Breast epithelium (tissue), 4 donors: ENCODE measurements at regions not wholly inside any gene's neighbourhood (a gene's known extent, or its start where the extent isn't known, plus 50 kb on each side); places are given as distances from the start of the nearest gene placed in this dataset.

Experiments
- DNase-seq, 2 donors: peaks; one replicate each; pipeline ENCODE4 v3.0.0-alpha.2; 2019; ENCODE audit warnings: low spot score in 2 of 2
- H3K27ac ChIP-seq, 2 donors: fragments of 200-600 bp; sonication (generic) in 1 of 2; one replicate each; pipeline ENCODE4 v1.5.1; 2016 to 2019; ENCODE audit warnings: mild to moderate bottlenecking in 1 of 2
- H3K27me3 ChIP-seq, 2 donors: fragments of 200-600 bp; sonication (generic) in 1 of 2; one replicate each; pipeline versions ENCODE4 v1.5.1 to v1.6.0; 2017 to 2019; ENCODE audit warnings: control low read depth in 1 of 2, mild to moderate bottlenecking in 1 of 2
- H3K36me3 ChIP-seq: fragments of 200-600 bp; one replicate; pipeline ENCODE4 v1.5.1; 2019
- H3K4me1 ChIP-seq, 2 donors: fragments of 200-600 bp; sonication (generic); one replicate each; pipeline ENCODE4 v1.5.1; 2016 to 2019; ENCODE audit warnings: control low read depth in 1 of 2
- H3K4me3 ChIP-seq, 3 donors: fragments of 200-600 bp; sonication (generic); 1 replicate in 2 of 3; 2 replicates in 1 of 3; pipeline ENCODE4 v1.5.1; 2016 to 2019; ENCODE audit warnings: mild to moderate bottlenecking in 3 of 3, moderate library complexity in 2 of 3
- H3K9me3 ChIP-seq, 2 donors: fragments of 200-600 bp; sonication (generic) in 1 of 2; one replicate each; pipeline ENCODE4 v1.5.1; 2016 to 2019; ENCODE audit warnings: control low read depth in 1 of 2
- POLR2A ChIP-seq: fragments of 450-650 bp; IDR thresholded peaks from one replicate; pipeline ENCODE4 v1.6.1; 2016; ENCODE audit warnings: antibody characterized with exemption, mild to moderate bottlenecking, moderate library complexity
- POLR2AphosphoS5 ChIP-seq, 3 donors: sonication (generic); formaldehyde crosslinking; IDR thresholded peaks; one replicate each; pipeline ENCODE4 v1.6.1; 2017; ENCODE audit warnings: antibody characterized with exemption in 3 of 3
- intact Hi-C: fragments of 100-400 bp; cut with DNase I; formaldehyde crosslinking; loops from one replicate; pipeline ENCODE4 v1.15.1; 2023; ENCODE audit warnings: low total_unique reads
- TF ChIP-seq, protein P1 (sequence below), 3 donors: fragments of 450-650 bp; IDR thresholded peaks; one replicate each; pipeline ENCODE4 v1.5.1; 2016 to 2017; ENCODE audit warnings: antibody characterized with exemption in 3 of 3, mild to moderate bottlenecking in 3 of 3, moderate library complexity in 3 of 3

DNA sequence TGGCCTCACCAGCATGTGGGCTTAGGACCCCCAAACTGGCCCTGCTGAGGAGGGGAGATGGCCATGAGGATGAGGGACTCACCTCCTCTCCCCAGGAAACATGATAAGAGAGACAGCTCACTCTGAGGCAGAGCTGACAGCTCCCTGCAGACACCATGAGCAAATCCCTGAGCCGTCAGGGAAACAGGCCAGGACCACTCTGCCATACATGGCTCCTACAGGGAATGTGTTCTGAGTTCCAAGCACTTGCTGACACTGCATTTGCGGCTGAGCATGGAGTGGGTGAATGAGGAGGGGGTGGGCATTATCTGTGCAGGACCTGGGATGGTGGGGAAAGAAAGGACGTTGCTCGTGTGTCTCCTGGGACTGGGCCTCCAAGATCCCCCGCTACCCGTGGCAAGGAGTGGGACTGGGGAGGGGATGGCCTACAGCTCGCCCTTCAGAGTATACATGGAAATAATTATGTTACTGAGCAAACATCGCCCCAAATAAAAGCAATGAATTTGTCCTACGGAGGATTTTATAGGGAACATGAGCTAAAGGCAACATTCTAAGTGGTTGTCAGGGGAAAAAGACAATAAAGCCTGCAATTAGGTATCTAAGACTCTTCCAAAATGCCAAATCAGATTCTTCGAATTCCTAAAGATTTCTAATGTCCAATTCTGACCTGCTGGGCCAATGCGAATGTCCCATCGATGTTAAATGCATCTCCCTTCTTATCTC is 355.9 kb upstream of the AJAP1 start:
- Histone ChIP-seq H3K36me3 (no peaks in the 10 kb centered on the region), H3K27me3 (no peaks in the 10 kb centered on the region), H3K4me1 (no peaks in the 10 kb centered on the region), H3K27ac (no peak overlapping the region), H3K9me3 (peaks cover 0 to 6% of the 10 kb centered on the region in 2 donors), H3K4me3 (no peak overlapping the region)
- TF ChIP-seq POLR2A (no peak), POLR2AphosphoS5 (IDR thresholded peaks at IDR 0.05) (no peak)
- TF ChIP-seq, protein P1, sequence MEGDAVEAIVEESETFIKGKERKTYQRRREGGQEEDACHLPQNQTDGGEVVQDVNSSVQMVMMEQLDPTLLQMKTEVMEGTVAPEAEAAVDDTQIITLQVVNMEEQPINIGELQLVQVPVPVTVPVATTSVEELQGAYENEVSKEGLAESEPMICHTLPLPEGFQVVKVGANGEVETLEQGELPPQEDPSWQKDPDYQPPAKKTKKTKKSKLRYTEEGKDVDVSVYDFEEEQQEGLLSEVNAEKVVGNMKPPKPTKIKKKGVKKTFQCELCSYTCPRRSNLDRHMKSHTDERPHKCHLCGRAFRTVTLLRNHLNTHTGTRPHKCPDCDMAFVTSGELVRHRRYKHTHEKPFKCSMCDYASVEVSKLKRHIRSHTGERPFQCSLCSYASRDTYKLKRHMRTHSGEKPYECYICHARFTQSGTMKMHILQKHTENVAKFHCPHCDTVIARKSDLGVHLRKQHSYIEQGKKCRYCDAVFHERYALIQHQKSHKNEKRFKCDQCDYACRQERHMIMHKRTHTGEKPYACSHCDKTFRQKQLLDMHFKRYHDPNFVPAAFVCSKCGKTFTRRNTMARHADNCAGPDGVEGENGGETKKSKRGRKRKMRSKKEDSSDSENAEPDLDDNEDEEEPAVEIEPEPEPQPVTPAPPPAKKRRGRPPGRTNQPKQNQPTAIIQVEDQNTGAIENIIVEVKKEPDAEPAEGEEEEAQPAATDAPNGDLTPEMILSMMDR (IDR thresholded peaks at IDR 0.05), result no peak
- no peak for DNase-seq
- intact Hi-C loops, result loop anchor here (5.0 kb wide), 1 partner anchor 1289 kb away; no protein-coding TSS in a partner anchor

DNA sequence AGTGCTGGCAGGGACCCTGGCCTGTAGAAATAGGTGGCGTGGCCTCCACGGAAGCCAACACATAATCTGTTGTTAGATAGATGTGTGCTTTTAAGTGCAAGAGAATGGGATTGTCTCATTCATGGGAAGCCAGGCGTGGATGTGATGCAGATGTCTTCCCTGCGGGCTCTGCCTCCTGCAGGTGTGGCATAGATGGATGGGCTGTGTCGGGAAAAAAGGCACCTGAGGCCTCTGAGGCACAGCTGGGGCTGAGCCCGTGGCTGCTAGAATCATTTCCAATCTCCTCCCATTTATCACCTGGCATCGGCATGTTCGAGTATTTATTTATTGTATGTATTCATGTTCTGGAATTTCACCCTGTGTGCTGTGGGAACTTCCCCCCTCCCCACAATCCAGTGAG is 353.4 kb upstream of the AJAP1 start:
- Histone ChIP-seq H3K4me1 (no peaks in the 10 kb centered on the region), H3K27me3 (no peaks in the 10 kb centered on the region), H3K9me3 (peaks cover 0 to 6% of the 10 kb centered on the region in 2 donors), H3K27ac (no peak overlapping the region), H3K36me3 (no peaks in the 10 kb centered on the region), H3K4me3 (no peak overlapping the region)
- intact Hi-C loops, result no loop called here
- no peak for DNase-seq
- TF ChIP-seq POLR2A, result no peak
- no peak for TF ChIP-seq POLR2AphosphoS5 (IDR thresholded peaks at IDR 0.05)
- TF ChIP-seq, protein P1 (IDR thresholded peaks at IDR 0.05), result no peak

DNA sequence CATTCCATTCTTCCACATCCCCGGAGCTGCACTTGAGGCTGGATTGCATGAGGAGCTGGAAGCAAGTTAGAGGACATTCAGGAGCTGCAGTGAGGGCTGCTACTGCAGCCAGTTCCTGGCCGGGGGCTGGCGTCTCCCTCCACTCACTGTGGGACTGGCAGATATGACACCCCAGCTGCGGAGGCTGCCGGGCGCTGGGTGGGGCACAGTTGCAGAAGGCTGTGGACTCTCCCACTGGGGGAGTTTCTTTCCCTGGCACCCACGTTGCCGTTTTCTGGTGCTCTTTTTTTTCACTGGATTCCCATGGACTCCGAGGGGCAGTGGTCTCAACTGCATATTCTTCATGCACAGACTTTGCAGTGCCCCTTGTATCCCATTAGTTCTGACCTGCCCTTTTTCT is 351.1 kb upstream of the AJAP1 start:
- H3K27me3 ChIP-seq, result no peaks in the 10 kb centered on the region
- H3K36me3 ChIP-seq, result no peaks in the 10 kb centered on the region
- TF ChIP-seq, protein P1 (IDR thresholded peaks at IDR 0.05), result no peak
- TF ChIP-seq POLR2A, result no peak
- TF ChIP-seq POLR2AphosphoS5 (IDR thresholded peaks at IDR 0.05), result no peak
- intact Hi-C loops, result no loop called here
- H3K9me3 ChIP-seq, result peaks cover 0 to 6% of the 10 kb centered on the region in 2 donors
- H3K4me3 ChIP-seq, result no peak overlapping the region
- no peak for DNase-seq
- H3K4me1 ChIP-seq, result no peaks in the 10 kb centered on the region
- H3K27ac ChIP-seq, result no peak overlapping the region

DNA sequence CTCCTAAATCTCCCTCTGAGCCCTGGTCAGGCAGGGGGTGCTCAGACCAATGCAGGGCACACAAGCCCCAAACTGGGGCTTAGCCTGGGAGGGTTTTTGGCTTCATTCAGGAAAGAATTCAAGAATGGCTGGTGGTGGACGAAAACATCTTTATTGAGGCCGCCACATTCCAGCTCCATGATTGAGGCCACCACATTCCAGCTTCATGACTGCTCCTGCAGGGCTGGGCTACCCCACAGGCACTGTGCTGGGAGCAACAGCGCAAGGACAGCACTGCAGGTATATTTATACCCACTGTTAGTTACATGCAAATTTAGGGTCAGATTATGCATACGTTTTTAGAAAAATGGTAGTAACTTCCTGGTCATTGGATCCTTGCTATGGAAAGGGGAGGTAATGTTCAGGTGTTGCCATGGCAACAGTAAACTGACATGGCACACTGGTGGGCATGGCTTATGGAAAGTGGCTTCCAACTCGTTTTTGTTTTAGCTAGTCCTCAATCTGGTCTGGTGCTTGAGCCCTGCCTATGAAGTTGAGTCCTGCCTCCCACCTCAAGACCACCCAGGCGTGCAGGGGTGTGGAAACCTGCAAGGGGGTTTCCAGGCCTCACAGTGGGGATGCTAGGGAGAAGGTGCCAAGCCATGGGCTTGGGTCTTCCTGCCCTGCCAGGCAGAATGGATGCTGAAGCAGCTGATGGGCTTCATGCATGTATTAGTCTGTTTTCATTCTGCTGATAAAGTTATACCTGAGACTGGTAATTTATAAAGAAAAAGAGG is 348.7 kb upstream of the AJAP1 start:
- Histone ChIP-seq H3K36me3 (no peaks in the 10 kb centered on the region), H3K4me1 (no peaks in the 10 kb centered on the region), H3K27me3 (no peaks in the 10 kb centered on the region), H3K4me3 (no peak overlapping the region), H3K9me3 (peaks cover 0 to 6% of the 10 kb centered on the region in 2 donors), H3K27ac (no peak overlapping the region)
- intact Hi-C loops, result no loop called here
- no peak for DNase-seq
- TF ChIP-seq, protein P1 (IDR thresholded peaks at IDR 0.05), result no peak
- TF ChIP-seq POLR2A, result no peak
- TF ChIP-seq POLR2AphosphoS5 (IDR thresholded peaks at IDR 0.05), result no peak
